Adipocyte (in vitro differentiated cells): ENCODE measurements at regions not wholly inside any gene's neighbourhood (a gene's known extent, or its start where the extent isn't known, plus 50 kb on each side); places are given as distances from the start of the nearest gene placed in this dataset.
"Not testable (repeated sequence)": the region's sequence is repeated elsewhere in the genome, so short reads cannot be mapped to it uniquely, and the experiment has no call there.

Experiments used
- DNase-seq: peaks from one replicate; pipeline ENCODE4 v3.0.0-alpha.2; 2015; ENCODE audit warnings: low read depth
- H3K27me3 ChIP-seq: replicated peaks from 2 replicates; pipeline ENCODE4 v1.7.0; 2013; ENCODE audit warnings: mild to moderate bottlenecking, low read length, moderate library complexity; ENCODE audit not compliant: control insufficient read depth, insufficient read depth
- H3K36me3 ChIP-seq: 2 replicates; pipeline ENCODE4 v1.7.0; 2013; ENCODE audit warnings: low read length, mild to moderate bottlenecking, moderate library complexity; ENCODE audit not compliant: control insufficient read depth, insufficient read depth, severe bottlenecking
- H3K4me1 ChIP-seq: 2 replicates; pipeline ENCODE4 v1.7.0; 2013; ENCODE audit warnings: mild to moderate bottlenecking, low read length, moderate library complexity; ENCODE audit not compliant: control insufficient read depth, insufficient read depth
- H3K4me3 ChIP-seq: 2 replicates; pipeline ENCODE4 v1.7.0; 2013; ENCODE audit warnings: mild to moderate bottlenecking, low read length, moderate library complexity
- H3K9ac ChIP-seq: 2 replicates; pipeline ENCODE4 v1.7.0; 2013; ENCODE audit warnings: mild to moderate bottlenecking, low read length, moderate library complexity
- H3K9me3 ChIP-seq: 2 replicates; pipeline ENCODE4 v1.7.0; 2013; ENCODE audit warnings: mild to moderate bottlenecking, low read length, moderate library complexity; ENCODE audit not compliant: control insufficient read depth

DNA sequence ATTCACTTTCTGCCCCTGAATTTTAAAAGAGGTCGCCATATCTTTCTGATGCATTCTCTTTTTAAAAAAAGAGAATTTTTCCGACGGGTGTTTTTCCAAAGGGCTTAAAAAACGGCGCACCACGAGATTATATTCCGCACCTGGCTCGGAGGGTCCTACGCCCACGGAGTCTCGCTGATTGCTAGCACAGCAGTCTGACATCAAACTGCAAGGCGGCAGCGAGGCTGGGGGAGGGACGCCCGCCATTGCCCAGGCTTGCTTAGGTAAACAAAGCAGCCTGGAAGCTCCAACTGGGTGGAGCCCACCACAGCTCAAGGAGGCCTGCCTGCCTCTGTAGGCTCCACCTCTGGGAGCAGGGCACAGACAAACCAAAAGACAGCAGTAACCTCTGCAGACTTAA lies 370.0 kb downstream of the TBL1XR1 start:
- H3K9ac ChIP-seq, H3K27me3 ChIP-seq, H3K9me3 ChIP-seq, H3K4me1 ChIP-seq, H3K36me3 ChIP-seq, DNase-seq, H3K4me3 ChIP-seq: not testable (repeated sequence)

DNA sequence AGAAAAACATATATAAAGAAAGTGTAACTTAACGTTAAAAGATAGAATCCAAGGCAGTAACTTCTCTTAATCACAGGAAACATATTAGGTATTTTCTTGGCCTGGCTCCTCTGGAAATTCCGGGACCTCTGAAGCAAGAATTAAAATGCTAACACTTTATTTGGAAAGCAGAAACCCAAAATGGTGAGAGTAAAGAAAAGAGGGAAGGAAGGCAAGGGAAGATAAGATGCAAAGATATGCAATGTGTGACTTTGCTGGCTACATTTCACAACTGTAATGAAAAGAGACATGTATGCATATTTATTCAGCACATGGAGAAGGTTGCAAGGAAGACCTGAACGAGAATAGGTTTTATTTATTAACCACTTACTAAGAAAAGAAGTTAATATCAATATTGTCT lies 372.5 kb downstream of the TBL1XR1 start:
- Histone ChIP-seq H3K4me1 (no peaks in the 10 kb centered on the region), H3K9me3 (peaks cover 9% of the 10 kb centered on the region), H3K9ac (no peak overlapping the region), H3K4me3 (no peak overlapping the region), H3K27me3 (no peaks in the 10 kb centered on the region), H3K36me3 (no peaks in the 10 kb centered on the region)
- DNase-seq = no peak

- no peak overlapping the region for H3K9ac ChIP-seq
- H3K4me1 ChIP-seq = no peaks in the 10 kb centered on the region
- DNase-seq = no peak
- peaks cover 9% of the 10 kb centered on the region for H3K9me3 ChIP-seq
- H3K27me3 ChIP-seq = no peaks in the 10 kb centered on the region
- no peaks in the 10 kb centered on the region for H3K36me3 ChIP-seq
- H3K4me3 ChIP-seq = no peak overlapping the region
Measured at GRCh38 chr3:176820764-176821163, 376.5 kb downstream of the TBL1XR1 start.

GRCh38 chr3:176816937-176817336 lies 380.3 kb downstream of the TBL1XR1 start:
- Histone ChIP-seq H3K27me3 (no peaks in the 10 kb centered on the region), H3K4me1 (no peaks in the 10 kb centered on the region), H3K36me3 (no peaks in the 10 kb centered on the region), H3K4me3 (no peak overlapping the region), H3K9me3 (peaks cover 9% of the 10 kb centered on the region), H3K9ac (no peak overlapping the region)
- DNase-seq = no peak

DNA sequence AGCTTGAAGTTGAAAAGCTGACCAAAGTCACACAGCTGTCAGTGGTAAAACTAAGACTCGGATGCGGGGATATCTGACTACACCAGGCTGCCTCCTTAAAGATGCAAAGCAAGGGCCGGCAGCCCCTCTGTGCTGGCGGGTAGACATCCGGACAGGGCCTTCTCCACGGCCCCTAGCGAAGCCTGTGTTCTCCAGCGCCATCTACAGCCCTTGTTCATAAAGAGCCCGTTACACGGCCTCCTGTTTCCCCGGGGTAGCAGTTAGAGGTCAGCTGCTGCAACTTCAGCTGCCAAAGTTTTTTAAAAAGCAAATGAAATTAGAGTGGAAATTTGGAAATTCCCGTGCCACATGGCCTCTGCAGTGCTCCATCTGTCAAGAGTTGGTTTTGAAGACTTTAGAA lies 383.0 kb downstream of the TBL1XR1 start:
- DNase-seq = peak; percentile 85
- Histone ChIP-seq H3K36me3 (no peaks in the 10 kb centered on the region), H3K9ac (no peak overlapping the region), H3K27me3 (no peaks in the 10 kb centered on the region), H3K4me3 (no peak overlapping the region), H3K9me3 (no peaks in the 10 kb centered on the region), H3K4me1 (no peaks in the 10 kb centered on the region)

DNA sequence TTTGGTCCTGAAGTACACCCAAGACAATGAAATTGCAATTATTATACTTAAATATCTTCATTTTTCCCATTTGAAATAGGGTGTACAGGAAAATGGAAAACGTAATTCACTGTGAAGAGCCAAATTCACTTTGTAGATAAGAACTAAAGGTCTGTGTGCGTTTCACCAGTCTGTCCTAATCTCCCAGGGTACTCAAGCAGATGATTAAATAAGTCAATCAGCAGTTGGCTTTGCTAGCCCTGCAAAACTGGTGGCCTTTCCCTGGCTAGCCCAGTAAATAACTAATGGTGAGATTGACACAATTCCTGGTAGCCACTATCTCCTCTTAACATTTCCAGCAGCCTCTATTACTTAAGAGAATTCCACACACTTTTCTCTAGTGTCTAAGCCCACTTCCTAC lies 389.3 kb downstream of the TBL1XR1 start:
- Histone ChIP-seq H3K27me3 (no peaks in the 10 kb centered on the region), H3K4me3 (no peak overlapping the region), H3K9ac (no peak overlapping the region), H3K9me3 (no peaks in the 10 kb centered on the region), H3K36me3 (no peaks in the 10 kb centered on the region), H3K4me1 (no peaks in the 10 kb centered on the region)
- DNase-seq = no peak

- no peaks in the 10 kb centered on the region for H3K36me3 ChIP-seq
- H3K27me3 ChIP-seq = peaks cover under 1% of the 10 kb centered on the region
- DNase-seq = no peak
- peaks cover 3% of the 10 kb centered on the region for H3K9me3 ChIP-seq
- H3K9ac ChIP-seq = no peak overlapping the region
- H3K4me1 ChIP-seq = no peaks in the 10 kb centered on the region
- no peak overlapping the region for H3K4me3 ChIP-seq
Measured at GRCh38 chr3:176799675-176800074, 397.6 kb downstream of the TBL1XR1 start.

DNA sequence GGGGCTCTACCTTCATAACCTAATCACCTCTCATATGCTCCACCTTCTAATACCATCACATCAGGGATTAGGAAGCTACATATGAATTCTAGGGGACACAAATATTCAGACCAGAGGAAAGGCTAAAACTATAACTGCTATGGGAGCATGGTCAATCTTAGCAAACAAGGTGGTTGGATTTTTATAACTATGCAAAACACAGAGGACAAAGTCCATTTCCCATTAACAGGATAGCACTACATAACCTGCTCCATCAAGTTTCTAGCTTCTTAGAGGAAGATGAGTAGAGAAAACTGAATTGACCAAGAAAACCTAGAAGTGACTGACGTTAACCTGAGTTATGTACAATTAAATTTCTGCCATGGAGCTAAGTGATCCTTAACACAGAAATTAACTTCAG lies 398.6 kb downstream of the TBL1XR1 start:
- H3K9me3 ChIP-seq = peaks cover 3% of the 10 kb centered on the region
- H3K36me3 ChIP-seq = no peaks in the 10 kb centered on the region
- no peaks in the 10 kb centered on the region for H3K4me1 ChIP-seq
- no peak overlapping the region for H3K4me3 ChIP-seq
- DNase-seq = no peak
- no peak overlapping the region for H3K9ac ChIP-seq
- peaks cover 5% of the 10 kb centered on the region for H3K27me3 ChIP-seq

DNA sequence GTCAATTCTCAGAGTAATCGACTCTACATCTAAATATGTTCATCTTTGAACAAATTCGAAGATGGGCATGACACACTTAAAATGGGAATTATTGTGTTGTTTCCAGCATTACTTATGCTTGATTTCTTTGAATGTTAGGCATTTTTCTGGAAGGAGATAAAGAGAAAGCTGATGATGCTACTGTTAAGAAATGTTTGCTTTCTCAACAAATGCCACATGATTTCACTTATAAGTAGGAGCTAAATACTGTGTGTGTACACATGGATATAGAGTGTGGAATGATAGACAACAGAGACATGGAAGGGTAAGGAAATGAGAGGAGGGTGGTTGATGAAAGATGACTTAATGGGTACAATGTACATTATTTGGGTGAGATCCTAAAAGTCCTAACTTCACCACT lies 400.9 kb downstream of the TBL1XR1 start:
- no peaks in the 10 kb centered on the region for H3K4me1 ChIP-seq
- no peaks in the 10 kb centered on the region for H3K9me3 ChIP-seq
- no peaks in the 10 kb centered on the region for H3K36me3 ChIP-seq
- H3K27me3 ChIP-seq = peaks cover 5% of the 10 kb centered on the region
- no peak overlapping the region for H3K4me3 ChIP-seq
- H3K9ac ChIP-seq = no peak overlapping the region
- DNase-seq = peak; percentile 78

- Histone ChIP-seq H3K4me3 (no peak overlapping the region), H3K9ac (no peak overlapping the region), H3K9me3 (no peaks in the 10 kb centered on the region), H3K4me1 (no peaks in the 10 kb centered on the region), H3K36me3 (no peaks in the 10 kb centered on the region), H3K27me3 (peaks cover 5% of the 10 kb centered on the region)
- peak; percentile 34 for DNase-seq
Measured at GRCh38 chr3:176795891-176796290, 401.4 kb downstream of the TBL1XR1 start.

DNA sequence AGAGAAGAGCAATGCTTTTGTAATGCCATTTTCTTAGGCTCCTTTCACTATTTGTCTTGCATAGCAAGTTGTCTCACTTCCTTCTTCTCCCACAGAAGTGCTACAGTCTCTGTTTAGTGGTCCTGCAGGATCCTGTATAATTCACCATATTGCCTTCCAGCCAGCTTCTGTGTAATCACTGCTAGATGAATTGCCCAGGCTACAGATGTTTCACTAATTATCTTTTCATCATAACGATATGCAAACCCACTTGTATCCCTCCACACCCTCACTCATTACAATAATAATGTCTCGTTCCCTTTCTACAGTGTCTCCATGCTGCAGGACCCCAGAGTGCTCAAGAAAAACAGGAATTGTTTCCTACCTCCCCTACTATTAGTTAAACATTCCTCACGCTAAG lies 402.9 kb downstream of the TBL1XR1 start:
- Histone ChIP-seq H3K4me3 (no peak overlapping the region), H3K9me3 (no peaks in the 10 kb centered on the region), H3K4me1 (no peaks in the 10 kb centered on the region), H3K9ac (no peak overlapping the region), H3K36me3 (no peaks in the 10 kb centered on the region), H3K27me3 (peaks cover 5% of the 10 kb centered on the region)
- DNase-seq = no peak

DNA sequence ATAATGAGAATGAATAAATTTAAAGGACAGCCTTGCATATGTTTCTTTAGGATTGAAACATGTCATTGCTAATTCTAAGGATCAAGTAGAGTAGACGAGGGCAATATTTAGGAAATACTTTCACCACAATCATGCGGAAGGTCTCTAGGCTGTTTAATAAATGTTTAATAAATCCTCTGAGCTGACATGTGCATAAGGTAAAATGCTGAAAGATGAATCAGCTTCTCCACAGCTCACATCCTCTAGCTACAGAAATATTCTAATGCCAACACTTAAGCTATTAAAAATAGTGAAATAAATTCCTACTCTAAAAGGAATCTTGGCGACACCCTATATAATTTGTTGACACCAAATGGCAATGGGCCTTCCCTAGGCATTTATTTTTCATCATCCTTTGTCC lies 407.3 kb downstream of the TBL1XR1 start:
- Histone ChIP-seq H3K4me1 (no peaks in the 10 kb centered on the region), H3K9me3 (no peaks in the 10 kb centered on the region), H3K27me3 (peaks cover 5% of the 10 kb centered on the region), H3K36me3 (no peaks in the 10 kb centered on the region), H3K4me3 (no peak overlapping the region), H3K9ac (no peak overlapping the region)
- DNase-seq = no peak
